ENCODE measurements at regions not wholly inside any gene's neighbourhood (a gene's known extent, or its start where the extent isn't known, plus 50 kb on each side); places are given as distances from the start of the nearest gene placed in this dataset.

DNA sequence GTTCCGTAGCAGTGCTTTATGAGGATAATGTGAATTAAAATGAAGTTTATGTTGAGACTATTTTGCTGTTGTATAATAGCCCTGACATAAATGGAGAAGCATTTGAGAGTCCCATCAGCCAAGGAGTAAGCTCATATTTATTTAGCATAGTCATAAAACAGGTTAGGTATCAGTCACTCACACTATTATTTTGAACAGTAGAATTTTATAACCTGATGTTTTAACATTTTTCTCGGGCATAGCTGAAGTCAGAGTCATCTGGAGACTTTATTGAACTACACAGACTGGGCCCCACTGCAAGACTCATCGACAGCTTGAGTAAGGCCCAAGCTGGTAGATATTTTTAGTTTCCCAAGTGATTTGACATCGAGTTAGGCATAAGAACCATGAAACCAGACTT, 620.3 kb upstream of the WWC1 start:
- TF ChIP-seq, protein P1, sequence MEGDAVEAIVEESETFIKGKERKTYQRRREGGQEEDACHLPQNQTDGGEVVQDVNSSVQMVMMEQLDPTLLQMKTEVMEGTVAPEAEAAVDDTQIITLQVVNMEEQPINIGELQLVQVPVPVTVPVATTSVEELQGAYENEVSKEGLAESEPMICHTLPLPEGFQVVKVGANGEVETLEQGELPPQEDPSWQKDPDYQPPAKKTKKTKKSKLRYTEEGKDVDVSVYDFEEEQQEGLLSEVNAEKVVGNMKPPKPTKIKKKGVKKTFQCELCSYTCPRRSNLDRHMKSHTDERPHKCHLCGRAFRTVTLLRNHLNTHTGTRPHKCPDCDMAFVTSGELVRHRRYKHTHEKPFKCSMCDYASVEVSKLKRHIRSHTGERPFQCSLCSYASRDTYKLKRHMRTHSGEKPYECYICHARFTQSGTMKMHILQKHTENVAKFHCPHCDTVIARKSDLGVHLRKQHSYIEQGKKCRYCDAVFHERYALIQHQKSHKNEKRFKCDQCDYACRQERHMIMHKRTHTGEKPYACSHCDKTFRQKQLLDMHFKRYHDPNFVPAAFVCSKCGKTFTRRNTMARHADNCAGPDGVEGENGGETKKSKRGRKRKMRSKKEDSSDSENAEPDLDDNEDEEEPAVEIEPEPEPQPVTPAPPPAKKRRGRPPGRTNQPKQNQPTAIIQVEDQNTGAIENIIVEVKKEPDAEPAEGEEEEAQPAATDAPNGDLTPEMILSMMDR (IDR thresholded peaks at IDR 0.05; ENCODE audit: insufficient read depth, low read length, poor library complexity, severe bottlenecking): no peak
- H3K27me3 ChIP-seq (ENCODE audit: control insufficient read depth, insufficient read depth, low read length): no peaks in the 10 kb centered on the region
- no peaks in the 10 kb centered on the region for H3K36me3 ChIP-seq (ENCODE audit: control insufficient read depth, insufficient read depth, low read length)
- H3K4me3 ChIP-seq (ENCODE audit: low read depth, low read length): no peak overlapping the region
- no peak for DNase-seq (ENCODE audit: low read depth)

- no peak for DNase-seq (ENCODE audit: low read depth)
- Histone ChIP-seq H3K36me3 (ENCODE audit: control insufficient read depth, insufficient read depth, low read length) (no peaks in the 10 kb centered on the region), H3K27me3 (ENCODE audit: control insufficient read depth, insufficient read depth, low read length) (no peaks in the 10 kb centered on the region), H3K4me3 (ENCODE audit: low read depth, low read length) (no peak overlapping the region)
- TF ChIP-seq, protein P1 (IDR thresholded peaks at IDR 0.05; ENCODE audit: insufficient read depth, low read length, poor library complexity, severe bottlenecking): no peak
Measured at GRCh38 chr5:167673942-167674341, 617.5 kb upstream of the WWC1 start.

GRCh38 chr5:167678481-167678880, 613.0 kb upstream of the WWC1 start:
- TF ChIP-seq, protein P1 (IDR thresholded peaks at IDR 0.05; ENCODE audit: insufficient read depth, low read length, poor library complexity, severe bottlenecking): no peak
- H3K27me3 ChIP-seq (ENCODE audit: control insufficient read depth, insufficient read depth, low read length): no peaks in the 10 kb centered on the region
- no peaks in the 10 kb centered on the region for H3K36me3 ChIP-seq (ENCODE audit: control insufficient read depth, insufficient read depth, low read length)
- H3K4me3 ChIP-seq (ENCODE audit: low read depth, low read length): no peak overlapping the region
- no peak for DNase-seq (ENCODE audit: low read depth)

GRCh38 chr5:167684251-167684650, 607.2 kb upstream of the WWC1 start:
- no peak overlapping the region for H3K4me3 ChIP-seq (ENCODE audit: low read depth, low read length)
- TF ChIP-seq, protein P1 (IDR thresholded peaks at IDR 0.05; ENCODE audit: insufficient read depth, low read length, poor library complexity, severe bottlenecking): no peak
- DNase-seq (ENCODE audit: low read depth): no peak
- H3K36me3 ChIP-seq (ENCODE audit: control insufficient read depth, insufficient read depth, low read length): no peaks in the 10 kb centered on the region
- H3K27me3 ChIP-seq (ENCODE audit: control insufficient read depth, insufficient read depth, low read length): no peaks in the 10 kb centered on the region

DNA sequence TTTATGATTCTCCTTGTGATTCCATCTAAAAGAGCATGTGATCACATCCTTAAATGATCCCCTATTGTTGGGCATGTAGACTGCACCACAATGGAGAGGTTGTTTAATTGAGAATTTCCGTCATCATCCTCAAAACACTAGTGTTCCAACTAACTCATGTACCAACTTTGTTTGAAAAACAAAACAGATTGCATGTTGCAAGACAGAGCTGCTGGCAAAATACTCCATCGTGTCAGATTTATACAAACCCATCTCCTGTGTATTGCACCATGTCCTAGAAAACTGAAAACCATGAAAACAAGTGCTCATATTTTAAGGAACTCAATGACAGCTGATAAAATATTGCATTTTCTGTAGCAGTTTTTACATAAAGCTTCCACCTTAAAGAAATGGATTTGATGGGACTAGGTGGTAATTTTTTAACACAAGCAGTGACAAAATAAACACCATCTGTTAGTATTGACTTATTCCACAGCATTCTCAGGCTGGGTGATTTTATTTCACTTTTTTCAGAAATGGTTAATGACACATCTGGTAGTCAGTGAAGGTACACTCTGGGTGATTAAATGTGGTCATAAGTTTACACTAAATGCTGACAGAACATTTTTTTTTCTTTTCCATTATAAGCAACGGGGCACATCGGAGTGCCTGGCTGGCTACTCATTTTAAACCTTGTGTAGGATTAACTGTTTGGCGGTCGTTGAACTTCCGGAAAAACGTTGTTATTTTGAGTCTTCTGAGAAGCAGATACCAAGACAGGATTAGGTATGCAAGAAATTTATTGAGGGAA, 602.9 kb upstream of the WWC1 start:
- TF ChIP-seq, protein P1 (IDR thresholded peaks at IDR 0.05; ENCODE audit: insufficient read depth, low read length, poor library complexity, severe bottlenecking): no peak
- no peak overlapping the region for H3K4me3 ChIP-seq (ENCODE audit: low read depth, low read length)
- no peaks in the 10 kb centered on the region for H3K27me3 ChIP-seq (ENCODE audit: control insufficient read depth, insufficient read depth, low read length)
- DNase-seq (ENCODE audit: low read depth): no peak
- H3K36me3 ChIP-seq (ENCODE audit: control insufficient read depth, insufficient read depth, low read length): no peaks in the 10 kb centered on the region

Measured in kidney epithelial cell (primary cell).